ENCODE measurements at regions not wholly inside any gene's neighbourhood (a gene's known extent, or its start where the extent isn't known, plus 50 kb on each side); places are given as distances from the start of the nearest gene placed in this dataset.

- H3K36me3 ChIP-seq (ENCODE audit: low read depth), result no peaks in the 10 kb centered on the region
- no peak overlapping the region for H3K4me2 ChIP-seq
- no peaks in the 10 kb centered on the region for H3K9me3 ChIP-seq (ENCODE audit: insufficient read depth, low read depth)
- no peak overlapping the region for H3K27ac ChIP-seq
- 0 out of 2 replicates have a peak, but pooled peaks cover 3% of the 10 kb centered on the region for H3K27me3 ChIP-seq (ENCODE audit: insufficient read depth, low read depth)
- no peaks in the 10 kb centered on the region for H4K20me1 ChIP-seq (ENCODE audit: insufficient read depth)
- no peak for TF ChIP-seq EZH2 (IDR thresholded peaks at IDR 0.05; ENCODE audit: low read depth)
- no peak for TF ChIP-seq CTCF (conservative IDR thresholded peaks at IDR 0.05)
- H3K4me1 ChIP-seq (replicated peaks; ENCODE audit: insufficient read depth), result 0 out of 2 replicates have a peak, but pooled peaks cover 5% of the 10 kb centered on the region
- no peak overlapping the region for H3K4me3 ChIP-seq
- no TSS peak for BruUV-seq (replicated peaks)
- no peak for DNase-seq
- no peak overlapping the region for H2AFZ ChIP-seq
- H3K9me2 ChIP-seq (ENCODE audit: insufficient read depth), result no peaks in the 10 kb centered on the region
- peaks cover 10% of the 10 kb centered on the region; the same call in 1 of the 2 replicates for H3F3A ChIP-seq (ENCODE audit: insufficient read depth, low read depth)
- no peaks in the 10 kb centered on the region for H3K79me2 ChIP-seq (ENCODE audit: low read depth)
- ChIA-PET CTCF (interaction anchor here (0.7 kb wide), 1 partner anchor 361 kb away, joined by 5 read pairs; no protein-coding TSS in a partner anchor), POLR2A (ENCODE audit: unreplicated experiment) (interaction anchor here (0.7 kb wide), 2 partner anchors 206 to 212 kb away, joined by 6 to 17 read pairs; no protein-coding TSS in a partner anchor)
- intact Hi-C loops (cut with micrococcal nuclease; ENCODE audit: unreplicated experiment), result no loop called here
These were observed 113.0 kb downstream of the LITAF start for GRCh38 chr16:11473728-11474127.

- H3K4me2 ChIP-seq, result peak overlapping the region; percentile 16; the same call in 1 of the 2 replicates
These were observed 112.0 kb downstream of the LITAF start for GRCh38 chr16:11474617-11475291.

More at GRCh38 chr16:11474617-11475291, 112.0 kb downstream of the LITAF start:
- TF ChIP-seq EZH2 (IDR thresholded peaks at IDR 0.05; ENCODE audit: low read depth) (no peak), CTCF (conservative IDR thresholded peaks at IDR 0.05) (no peak)
- 0 out of 2 replicates have a peak, but pooled peaks cover 4% of the 10 kb centered on the region for H3K27me3 ChIP-seq (ENCODE audit: insufficient read depth, low read depth)
- no peaks in the 10 kb centered on the region for H3K9me2 ChIP-seq (ENCODE audit: insufficient read depth)
- POLR2A ChIA-PET (ENCODE audit: unreplicated experiment), result interaction anchor here (0.5 to 0.6 kb wide), 2 partner anchors 10 to 38 kb away, joined by 3 to 5 read pairs; no protein-coding TSS in a partner anchor
- no peaks in the 10 kb centered on the region for H3K79me2 ChIP-seq (ENCODE audit: low read depth)
- H2AFZ ChIP-seq, result no peak overlapping the region
- intact Hi-C loops (cut with micrococcal nuclease; ENCODE audit: unreplicated experiment), result no loop called here
- H3K27ac ChIP-seq, result no peak overlapping the region
- H4K20me1 ChIP-seq (ENCODE audit: insufficient read depth), result no peaks in the 10 kb centered on the region
- no peaks in the 10 kb centered on the region for H3K36me3 ChIP-seq (ENCODE audit: low read depth)
- CTCF ChIA-PET, result interaction anchor here (0.7 to 0.9 kb wide), 2 partner anchors 57 to 81 kb away, joined by 3 to 7 read pairs; no protein-coding TSS in a partner anchor
- no peaks in the 10 kb centered on the region for H3K9me3 ChIP-seq (ENCODE audit: insufficient read depth, low read depth)
- no TSS peak for BruUV-seq (replicated peaks)
- peak; percentile 25 to 57 for DNase-seq
- no peak overlapping the region for H3K4me3 ChIP-seq
- H3F3A ChIP-seq (ENCODE audit: insufficient read depth, low read depth), result peaks cover 10% of the 10 kb centered on the region; the same call in 1 of the 2 replicates
- H3K4me1 ChIP-seq (replicated peaks; ENCODE audit: insufficient read depth), result 0 out of 2 replicates have a peak, but pooled peaks cover 5% of the 10 kb centered on the region

All from PC-9 (cell line).